DMS153 (cell line): ENCODE measurements at regions not wholly inside any gene's neighbourhood (a gene's known extent, or its start where the extent isn't known, plus 50 kb on each side); places are given as distances from the start of the nearest gene placed in this dataset.
A peak's percentile ranks its signal among the peaks of the same experiment; 100 is the strongest.

Experiments
- DNase-seq: peaks from one replicate; lab custom pipeline; 2025; lab: John Stamatoyannopoulos, UW

DNA sequence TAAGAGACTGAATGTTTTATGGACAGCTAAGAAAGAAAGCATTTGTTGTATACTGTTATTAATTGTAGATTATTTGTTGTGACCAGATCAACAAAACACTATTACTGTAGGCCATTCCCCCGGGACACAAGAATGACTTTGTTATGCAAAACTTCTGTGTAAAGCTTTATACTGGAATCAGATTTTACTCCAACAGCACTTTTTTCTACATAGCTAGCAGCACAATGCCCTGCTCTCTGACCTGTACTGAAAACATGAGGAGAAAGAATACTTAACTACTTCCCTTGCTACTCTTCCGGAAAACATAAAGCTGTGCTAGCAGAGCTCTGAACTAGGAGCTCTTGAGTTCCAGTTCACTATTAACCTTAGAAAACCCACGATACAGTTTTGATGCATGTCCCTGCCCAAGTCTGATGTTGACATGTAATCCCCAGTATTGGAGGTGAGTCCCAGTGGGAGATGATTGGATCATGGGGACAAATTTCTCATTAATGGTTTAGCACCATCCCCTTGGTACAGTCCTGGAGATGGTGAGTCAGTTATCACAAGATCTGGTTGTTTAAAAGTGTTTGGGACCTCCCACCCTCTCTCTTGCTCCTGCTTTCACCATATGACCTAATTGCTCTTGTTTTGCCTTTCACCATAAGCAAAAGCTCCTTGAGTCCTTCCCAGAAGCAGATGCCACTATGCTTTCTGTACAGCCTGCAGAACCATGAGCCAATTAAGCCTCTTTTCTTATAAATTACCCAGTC, 601.1 kb upstream of the PIK3C3 start:
- DNase-seq, result no peak

DNA sequence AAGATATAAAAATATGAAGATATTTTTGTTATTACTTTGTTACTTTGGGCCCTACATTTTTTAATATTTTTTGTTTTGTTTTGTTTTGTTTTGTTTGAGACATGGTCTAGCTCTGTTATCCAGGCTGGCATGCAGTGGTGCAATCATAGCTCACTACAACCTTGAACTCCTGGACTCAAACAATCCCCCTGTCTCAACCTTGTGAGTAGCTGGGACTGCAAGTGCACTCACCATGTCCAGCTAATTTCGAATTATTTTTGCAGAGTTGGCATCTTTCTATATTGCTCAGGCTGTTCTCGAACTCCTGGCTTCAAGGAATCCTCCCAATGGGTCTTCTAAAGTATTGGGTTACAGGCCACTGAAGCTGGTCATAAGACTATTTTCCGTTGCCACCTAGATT, 603.6 kb upstream of the PIK3C3 start:
- DNase-seq, result no peak

DNA sequence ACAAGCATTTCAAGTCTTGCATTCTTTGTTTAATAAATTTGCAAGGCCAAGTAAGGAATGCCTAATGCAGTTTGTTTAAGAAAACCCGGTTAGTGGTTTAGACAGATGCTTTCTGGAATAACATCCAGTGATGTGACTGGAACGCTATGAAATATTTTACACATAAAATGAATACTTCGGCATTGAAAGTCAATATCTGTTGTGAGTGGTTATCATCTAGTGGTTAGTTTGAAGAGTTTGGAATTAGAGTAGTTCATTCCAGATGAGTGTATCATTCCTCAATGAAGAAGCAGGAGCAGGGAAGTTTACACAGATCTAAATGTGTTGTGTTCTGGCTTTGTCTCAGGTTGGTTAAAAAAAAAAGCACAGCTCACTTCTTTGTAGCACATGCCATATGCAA, 608.0 kb upstream of the PIK3C3 start:
- no peak for DNase-seq

DNA sequence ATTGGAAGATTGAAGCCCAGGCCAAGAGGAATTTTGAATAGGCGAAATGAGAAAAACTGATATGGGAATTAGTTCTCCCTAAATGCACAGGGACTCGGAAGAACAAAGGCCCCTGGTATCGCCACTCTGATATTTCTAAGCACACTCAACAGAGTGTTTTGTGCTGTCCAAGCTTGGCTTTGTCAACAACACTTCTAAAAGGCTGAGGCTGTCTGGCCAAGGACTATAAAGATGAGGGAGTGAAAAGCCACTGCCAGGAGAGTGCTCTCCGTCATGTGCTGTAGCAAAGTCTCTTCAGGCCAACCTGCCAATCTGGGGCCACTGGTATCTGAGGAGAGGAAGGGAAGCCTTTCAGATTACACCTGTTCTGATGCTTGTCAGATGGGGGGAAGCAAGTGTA, 611.2 kb upstream of the PIK3C3 start:
- DNase-seq, result no peak

DNA sequence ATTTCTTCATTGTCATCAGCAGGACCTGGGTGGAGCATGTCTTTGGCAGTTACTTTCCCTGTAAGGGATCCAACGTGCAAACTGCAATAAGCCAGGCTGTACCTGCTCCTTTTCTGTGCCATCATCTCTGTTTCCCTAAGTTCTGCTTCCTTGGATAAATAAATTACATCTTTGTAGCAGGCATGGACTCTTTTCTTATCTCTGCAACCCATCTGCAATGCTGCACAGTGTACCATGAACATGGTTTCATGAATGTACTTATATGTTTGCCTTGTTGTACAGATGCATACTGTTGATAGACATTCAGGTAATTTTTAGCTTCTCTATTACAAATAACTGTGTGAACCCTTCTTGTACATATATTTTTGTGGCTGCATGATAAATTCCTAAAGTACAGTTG, 616.7 kb upstream of the PIK3C3 start:
- no peak for DNase-seq

DNA sequence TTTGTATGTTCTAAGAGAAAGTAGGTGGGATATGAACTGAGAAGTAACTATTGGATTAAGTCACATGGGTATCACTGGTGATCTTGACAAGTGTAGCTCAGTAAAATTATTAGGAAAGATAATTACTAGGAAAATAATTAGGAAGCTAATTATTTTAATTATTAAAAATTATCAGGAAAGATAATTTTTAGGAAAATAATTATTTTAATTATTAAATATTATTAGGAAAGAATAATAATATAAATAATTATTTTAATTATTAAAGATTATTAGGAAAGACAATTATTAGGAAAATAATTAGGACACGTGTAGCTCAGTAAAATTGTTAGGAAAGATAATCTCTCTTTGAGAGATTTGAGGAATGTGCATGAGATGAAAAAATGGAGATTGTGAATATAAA, 623.4 kb upstream of the PIK3C3 start:
- DNase-seq, result no peak

DNA sequence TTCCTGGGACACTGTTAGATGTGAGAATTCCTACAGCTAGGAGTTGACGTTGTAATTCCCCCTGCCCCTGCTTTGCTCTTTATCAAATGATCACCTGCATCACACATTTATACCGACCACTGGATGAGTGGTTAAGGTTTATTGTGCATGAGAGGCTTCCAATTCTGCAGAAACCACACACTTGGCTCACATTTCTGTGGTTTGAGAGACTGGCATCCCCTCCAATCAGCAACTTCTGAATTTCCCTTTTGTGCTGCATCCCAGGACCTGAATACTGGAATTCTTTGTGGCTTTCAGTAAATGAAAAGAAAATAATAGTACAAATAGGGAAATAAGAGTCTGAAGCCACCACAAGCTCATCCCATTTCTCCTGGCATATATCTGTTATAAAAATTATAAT, 628.7 kb upstream of the PIK3C3 start:
- DNase-seq, result no peak

DNA sequence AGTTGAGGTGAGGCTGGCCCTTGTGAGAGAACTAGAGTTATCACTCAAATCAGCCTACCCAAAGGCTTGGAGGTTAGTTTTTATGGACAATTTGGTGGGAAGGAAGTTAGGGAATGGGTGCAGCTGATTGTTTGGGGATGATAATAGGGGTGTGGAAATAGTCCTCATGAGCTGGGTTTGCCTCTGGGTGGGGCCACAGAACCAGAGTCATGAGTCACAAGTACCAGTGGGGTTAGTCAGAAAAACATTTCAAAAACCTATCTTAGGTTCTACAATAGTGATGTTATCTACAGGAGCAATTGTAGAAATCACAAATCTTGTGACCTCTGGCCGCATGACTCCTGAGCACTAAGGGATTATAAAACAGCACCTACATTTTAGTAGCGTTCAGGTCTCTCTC, 630.1 kb upstream of the PIK3C3 start:
- DNase-seq, result no peak

DNA sequence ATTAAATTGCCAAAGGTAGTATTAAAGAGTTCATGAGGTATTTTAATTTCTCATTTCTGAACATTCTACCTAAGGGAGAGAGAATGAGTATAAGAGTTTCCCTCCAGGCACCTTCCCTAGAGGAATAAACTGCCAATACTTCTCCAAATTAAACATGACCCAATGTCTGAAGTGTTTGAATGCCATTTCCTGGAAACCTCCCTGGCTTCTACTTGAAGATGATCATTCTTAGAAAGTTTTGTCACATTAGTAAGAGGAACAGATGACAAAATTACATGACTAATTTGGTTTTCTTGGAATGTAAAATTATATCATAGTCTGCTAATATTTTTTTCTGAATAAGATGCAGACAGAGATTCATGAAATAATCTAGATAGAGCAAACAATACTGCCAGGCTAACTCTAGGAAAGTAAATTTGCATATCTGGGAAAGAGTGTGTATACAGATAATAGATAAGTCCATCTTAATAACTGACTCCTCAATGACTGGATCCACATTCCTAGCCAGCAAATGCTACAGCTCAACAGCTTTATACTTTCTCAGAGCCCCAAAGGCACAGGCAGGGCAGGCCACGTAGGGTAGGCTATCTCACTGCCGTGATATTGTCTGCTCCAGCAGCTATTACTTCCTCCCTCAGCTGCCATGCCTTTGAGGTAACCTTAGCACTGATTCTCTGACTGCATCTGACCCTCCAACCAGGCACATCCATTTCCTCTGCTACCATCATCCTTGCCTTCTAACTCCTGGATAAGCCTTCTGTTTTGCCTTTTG, 630.8 kb upstream of the PIK3C3 start:
- peak; percentile 20 for DNase-seq

DNA sequence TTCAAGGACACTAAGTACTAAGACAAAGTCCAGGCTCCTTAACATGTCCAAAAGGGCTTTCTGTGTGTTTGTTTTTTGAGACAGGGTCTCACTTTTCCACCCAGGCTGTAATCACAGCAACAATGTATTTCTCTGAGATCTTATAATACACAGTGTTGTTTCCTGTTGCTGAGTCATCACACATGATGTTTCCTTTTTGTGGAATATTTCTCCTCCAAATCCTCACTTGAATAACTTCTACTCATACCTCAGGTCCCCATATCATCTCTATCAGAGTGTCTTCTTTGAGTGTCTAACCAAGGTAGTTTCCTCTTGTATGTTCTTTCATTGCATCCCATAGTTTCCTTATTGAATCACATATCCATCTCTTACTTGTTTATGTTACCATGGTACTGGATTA, 632.0 kb upstream of the PIK3C3 start:
- no peak for DNase-seq

DNA sequence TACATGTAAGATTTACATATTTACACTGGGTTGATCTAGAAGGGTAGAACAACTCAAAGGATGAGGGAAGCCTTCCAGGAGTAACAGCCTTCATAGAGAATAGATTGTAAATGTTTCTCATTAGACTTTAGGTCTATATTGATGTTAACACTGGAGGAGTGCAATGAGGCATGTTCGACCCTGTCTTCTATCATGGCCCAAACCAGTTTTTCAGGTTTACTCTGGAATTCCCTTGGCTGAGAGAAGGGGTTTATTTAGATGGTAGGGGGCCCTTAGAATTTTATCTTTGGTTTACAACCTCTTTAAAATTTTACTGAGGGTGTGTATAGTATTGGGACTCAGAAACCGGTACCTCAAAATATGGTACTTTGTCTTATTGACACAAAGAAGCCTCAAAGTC, 634.9 kb upstream of the PIK3C3 start:
- peak; percentile 10 for DNase-seq

DNA sequence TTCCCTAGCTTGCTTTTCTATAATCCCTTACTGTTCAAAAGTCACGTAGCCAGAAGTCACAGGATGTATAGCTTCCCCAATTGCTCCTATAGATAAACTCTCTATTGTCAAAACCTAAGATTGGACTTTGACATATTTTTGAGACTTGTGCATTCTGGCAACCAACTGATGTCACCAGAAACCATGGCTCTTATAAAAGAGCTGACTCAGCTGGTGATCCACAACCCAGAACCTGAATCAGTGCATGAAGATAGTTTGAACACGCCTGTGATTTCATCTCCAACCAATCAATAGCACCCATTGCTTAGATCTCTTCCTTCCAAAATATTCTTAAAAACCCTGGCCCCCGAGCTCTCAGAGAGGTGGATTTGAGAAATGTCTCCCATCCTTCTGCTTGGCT, 639.9 kb upstream of the PIK3C3 start:
- DNase-seq, result no peak

DNA sequence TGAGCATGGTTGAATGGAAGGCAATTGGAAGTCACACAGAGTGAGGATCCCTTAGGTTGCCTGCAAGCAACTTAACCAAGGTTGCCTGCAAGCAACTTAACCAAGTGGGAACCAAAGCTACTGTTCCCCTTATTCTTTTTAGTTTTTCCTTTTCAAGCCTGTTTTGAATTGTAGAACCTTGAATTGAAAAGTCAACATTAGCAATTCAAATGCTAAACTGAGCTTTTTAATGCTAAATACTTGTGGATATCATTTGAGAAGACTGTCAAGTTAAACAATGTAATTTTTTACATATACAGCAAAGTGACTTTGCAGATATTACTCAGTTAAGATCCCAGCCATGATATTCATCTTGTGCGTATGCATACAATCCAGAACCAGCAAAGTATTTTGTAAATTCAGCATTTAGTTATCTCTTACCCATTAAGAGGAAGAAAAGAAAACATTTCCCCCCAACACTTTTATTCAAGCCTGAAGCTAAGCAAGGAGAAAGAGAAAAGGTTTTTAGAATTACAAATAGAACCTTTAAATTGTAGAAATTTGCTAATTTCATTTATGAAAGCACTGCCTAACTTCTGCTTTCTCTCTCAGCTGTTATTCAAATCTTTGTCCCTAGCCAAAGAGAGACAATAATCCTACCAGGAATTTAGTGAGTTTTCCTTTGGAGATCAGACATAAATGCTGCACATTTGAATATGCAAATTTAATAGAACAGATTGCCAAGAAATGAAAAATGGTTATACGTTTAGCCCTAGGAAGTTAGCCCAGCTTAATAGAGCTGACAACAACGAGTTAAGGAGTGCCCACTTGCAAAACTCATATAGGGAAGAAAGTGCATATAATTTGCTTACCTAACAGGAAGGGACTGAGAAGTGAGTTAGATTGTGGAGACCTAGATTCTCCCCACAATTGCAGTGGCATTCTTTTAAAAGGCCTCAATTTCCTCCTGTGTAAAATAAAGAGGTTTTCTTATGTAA, 643.2 kb upstream of the PIK3C3 start:
- no peak for DNase-seq

DNA sequence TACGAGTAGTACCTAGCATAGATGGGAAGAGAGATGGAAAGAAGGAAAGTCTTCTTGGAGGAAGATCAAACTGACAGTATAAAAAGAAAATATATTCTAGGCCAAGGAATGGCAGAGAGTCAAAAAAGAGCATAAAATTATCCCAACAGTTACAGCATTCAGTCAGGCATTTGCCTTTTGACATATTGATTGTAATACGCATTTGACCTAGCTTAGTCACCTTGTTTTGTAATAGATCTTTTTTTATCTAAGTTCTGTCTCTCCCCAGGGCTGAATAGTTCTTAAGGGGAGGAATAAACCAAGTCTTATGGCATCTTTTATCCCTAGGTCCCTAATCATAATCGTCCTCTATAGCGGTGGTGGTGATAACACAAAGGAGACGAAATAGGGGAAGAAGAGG, 657.3 kb upstream of the PIK3C3 start:
- no peak for DNase-seq

DNA sequence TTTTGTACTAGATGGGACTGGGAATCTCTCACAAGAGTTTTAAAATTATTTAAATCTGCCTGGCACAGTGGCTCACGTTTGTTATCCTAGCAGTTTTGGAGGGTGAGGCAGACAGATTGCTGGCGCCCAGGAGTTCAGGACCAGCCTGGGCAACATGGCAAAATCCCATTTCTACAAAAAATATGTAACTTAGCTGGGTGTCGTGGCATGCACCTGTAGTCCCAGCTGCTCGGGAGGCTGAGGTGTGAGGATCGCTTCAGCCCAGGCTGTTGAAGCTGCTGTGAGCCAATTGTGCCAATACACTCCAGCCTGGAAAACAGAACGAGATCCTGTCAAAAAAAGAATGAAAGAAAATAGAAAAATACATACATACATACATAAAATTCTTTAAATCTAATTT, 685.7 kb upstream of the PIK3C3 start:
- DNase-seq, result no peak

DNA sequence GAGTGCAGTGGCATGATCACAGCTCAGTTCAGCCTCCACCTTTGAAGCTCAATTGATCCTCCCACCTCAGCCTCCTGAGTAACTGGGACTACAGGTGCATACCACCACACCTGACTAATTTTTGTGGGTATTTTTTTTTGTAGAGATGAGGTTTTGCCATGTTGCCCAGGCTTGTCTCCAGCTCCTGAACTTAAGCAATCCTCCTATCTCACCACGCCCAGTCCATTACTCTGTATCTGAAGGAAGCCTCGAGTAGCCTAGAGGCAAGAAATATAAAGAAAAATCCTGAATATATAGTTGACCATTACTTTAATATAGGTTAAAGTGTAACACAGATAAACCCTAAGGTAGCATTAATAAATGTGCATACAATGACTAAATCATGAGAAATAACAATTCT, 686.8 kb upstream of the PIK3C3 start:
- DNase-seq, result no peak

DNA sequence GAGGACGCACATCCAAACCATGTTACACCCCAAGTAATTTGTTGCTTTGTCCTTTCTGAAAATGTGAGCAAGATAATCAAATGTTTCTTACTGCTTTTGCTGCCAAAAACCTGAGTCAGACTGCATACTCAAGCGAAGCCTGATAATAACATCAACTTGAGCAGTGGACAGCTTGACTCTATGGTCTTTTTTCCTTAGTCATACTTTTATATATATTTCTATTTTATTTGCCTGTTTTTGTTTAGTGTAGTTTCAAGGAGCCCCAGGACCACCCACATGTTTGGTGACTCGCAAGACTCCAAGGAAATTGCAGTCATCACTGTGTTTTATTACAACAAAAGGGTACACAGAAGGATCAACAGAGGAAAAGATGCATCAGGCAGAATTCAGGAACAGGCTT, 688.4 kb upstream of the PIK3C3 start:
- no peak for DNase-seq

DNA sequence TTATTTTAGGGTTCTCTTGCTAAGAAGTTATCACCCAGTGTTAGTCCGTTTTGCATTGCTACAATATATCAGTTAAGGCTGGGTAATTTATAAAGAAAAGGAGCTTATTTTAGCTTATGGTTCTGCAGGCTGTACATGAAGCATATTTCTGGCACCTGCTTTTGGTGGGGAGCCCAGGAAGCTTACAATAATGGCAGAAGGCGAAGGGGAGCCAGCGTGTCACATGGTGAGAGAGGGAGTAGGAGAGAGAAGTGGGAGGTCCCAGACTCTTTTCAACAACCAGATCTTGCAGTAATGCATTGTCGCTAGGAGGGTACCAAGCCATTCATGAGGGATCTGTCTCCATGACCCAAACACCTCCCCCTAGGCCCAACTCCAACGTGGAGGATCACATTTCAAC, 688.8 kb upstream of the PIK3C3 start:
- DNase-seq, result no peak

DNA sequence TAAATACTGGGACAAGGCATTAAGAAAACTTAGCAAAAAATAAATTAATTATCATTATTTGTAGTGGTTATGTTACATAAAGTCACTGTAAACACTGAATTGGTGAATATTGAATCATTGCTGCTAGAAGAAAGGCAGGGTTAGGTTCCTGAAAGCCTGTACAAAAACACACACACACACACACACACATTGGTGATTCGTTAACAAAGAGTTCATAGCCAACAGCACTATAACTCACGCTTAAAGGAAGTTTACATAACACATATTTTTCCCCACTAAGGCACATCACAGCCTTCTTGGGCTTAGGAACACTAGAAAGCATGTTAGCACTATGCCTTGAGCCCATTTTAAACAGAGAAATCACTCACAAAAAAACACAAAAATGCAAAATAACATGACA, 690.0 kb upstream of the PIK3C3 start:
- DNase-seq, result no peak

DNA sequence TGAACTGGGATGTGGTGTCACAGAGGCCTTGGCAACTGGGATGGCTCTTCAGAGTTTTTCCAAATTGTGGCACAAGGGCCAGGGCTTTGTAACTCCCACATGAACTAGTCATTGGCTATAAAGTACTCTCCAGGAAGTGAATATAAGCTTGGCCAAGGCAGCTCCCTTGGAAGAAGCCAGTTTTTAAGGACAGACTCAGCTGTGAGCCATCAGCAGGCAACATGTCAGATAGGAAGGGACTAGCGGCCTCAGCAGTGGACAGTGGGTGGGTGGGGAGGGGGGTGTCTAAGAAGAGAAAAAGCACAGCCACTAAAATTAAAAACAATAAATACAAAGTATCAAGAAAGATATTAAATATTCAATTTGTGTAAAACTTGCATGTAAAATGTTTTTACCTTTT, 691.1 kb upstream of the PIK3C3 start:
- DNase-seq, result no peak

DNA sequence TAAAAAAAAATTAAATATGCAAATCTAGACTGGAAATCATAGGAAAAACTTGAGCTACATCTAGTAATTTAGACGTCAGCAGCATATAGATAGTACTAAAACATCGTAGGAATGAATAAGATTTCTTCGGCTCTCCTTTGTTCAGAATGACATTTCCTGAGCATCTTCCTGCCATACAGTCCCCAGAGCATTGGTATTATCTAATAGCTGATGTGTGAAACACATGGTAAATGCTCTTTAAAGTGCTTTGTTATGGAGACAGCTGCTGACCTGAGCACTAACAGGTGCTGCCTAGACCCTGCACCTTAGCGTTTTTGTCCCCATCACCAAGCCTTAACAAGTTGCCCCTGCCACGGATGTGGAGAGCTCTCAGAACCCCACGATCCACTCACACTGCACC, 692.3 kb upstream of the PIK3C3 start:
- DNase-seq, result no peak

DNA sequence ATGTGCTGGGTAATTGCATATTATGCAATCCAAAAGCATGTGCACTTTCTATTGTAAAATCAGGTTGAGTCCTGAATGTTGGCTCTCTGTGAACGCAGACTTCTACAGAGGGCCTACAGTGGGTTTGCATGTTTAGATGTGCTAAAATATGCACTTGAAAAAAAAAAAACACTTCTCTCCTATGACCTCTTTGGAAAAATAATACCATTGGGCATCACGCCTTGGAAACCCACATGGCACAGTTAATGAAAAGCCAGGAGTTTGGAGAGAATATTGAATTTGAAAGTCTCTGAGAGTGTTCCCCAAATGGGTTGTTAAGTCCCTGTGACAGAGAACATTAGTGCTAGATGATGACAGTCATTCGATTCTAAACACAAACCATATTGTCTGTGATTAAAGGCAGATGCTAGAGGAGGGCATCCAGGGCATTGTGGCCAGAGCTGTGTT, 710.4 kb upstream of the PIK3C3 start:
- no peak for DNase-seq

DNA sequence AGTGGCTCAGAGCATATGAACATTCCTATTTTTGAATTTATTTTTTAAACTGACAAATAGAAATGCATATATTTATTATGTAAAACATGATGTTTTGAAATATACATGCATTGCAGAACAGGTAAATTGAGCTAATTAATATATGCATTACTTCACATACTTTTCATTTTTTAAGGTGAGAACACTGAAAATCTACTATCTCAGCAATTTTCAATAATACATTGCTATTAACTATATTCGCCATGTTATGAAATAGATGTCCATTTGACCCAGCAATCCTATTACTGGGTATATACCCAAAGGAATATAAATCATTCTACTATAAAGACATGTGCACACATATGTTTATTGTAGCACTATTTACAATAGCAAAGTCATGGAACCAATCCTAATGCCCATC, 717.7 kb upstream of the PIK3C3 start:
- DNase-seq, result no peak
